Mesothelial cell of epicardium (in vitro differentiated cells): ENCODE measurements at regions not wholly inside any gene's neighbourhood (a gene's known extent, or its start where the extent isn't known, plus 50 kb on each side); places are given as distances from the start of the nearest gene placed in this dataset.

Experiments used
- DNase-seq, 2 experiments: peaks; one replicate each; pipeline ENCODE4 v3.0.0; 2021; ENCODE audit warnings: low spot score in 2 of 2; ENCODE audit not compliant: unreplicated experiment in 2 of 2
- H3K27ac Mint-ChIP-seq: 2 replicates; pipeline ENCODE4 v1.8.0; 2021; ENCODE audit warnings: mixed read lengths
- H3K27me3 Mint-ChIP-seq: 2 replicates; pipeline ENCODE4 v1.8.0; 2021; ENCODE audit warnings: low read depth, mixed read lengths
- H3K36me3 Mint-ChIP-seq: 2 replicates; pipeline ENCODE4 v1.8.0; 2021; ENCODE audit warnings: mixed read lengths
- H3K4me1 Mint-ChIP-seq: 2 replicates; pipeline ENCODE4 v1.8.0; 2021; ENCODE audit warnings: mixed read lengths
- H3K4me3 Mint-ChIP-seq: 2 replicates; pipeline ENCODE4 v1.8.0; 2021; ENCODE audit warnings: mild to moderate bottlenecking, moderate library complexity, mixed read lengths
- H3K9me3 Mint-ChIP-seq: 2 replicates; pipeline ENCODE4 v1.8.0; 2021; ENCODE audit warnings: mixed read lengths
- CTCF ChIP-seq: fragments of 200-600 bp; sonication (generic); IDR thresholded peaks from one replicate; pipeline ENCODE4 v1.5.0; 2021; ENCODE audit warnings: antibody characterized with exemption; ENCODE audit not compliant: unreplicated experiment

- H3K4me3 Mint-ChIP-seq, result no peak overlapping the region
These were observed 70.3 kb downstream of the PITPNM2 start for GRCh38 chr12:123080634-123081033.

GRCh38 chr12:123078531-123079155 is 72.2 kb downstream of the PITPNM2 start:
- H3K9me3 Mint-ChIP-seq, result no peaks in the 10 kb centered on the region
- no peak for TF ChIP-seq CTCF
- H3K4me1 Mint-ChIP-seq, result peaks cover 16% of the 10 kb centered on the region
- H3K27ac Mint-ChIP-seq, result no peak overlapping the region
- no peak for DNase-seq
- no peaks in the 10 kb centered on the region for H3K27me3 Mint-ChIP-seq
- no peaks in the 10 kb centered on the region for H3K36me3 Mint-ChIP-seq
- no peak overlapping the region for H3K4me3 Mint-ChIP-seq

More at GRCh38 chr12:123080634-123081033, 70.3 kb downstream of the PITPNM2 start:
- no peaks in the 10 kb centered on the region for H3K9me3 Mint-ChIP-seq
- H3K36me3 Mint-ChIP-seq, result no peaks in the 10 kb centered on the region
- no peak overlapping the region for H3K27ac Mint-ChIP-seq
- peaks cover 7% of the 10 kb centered on the region for H3K4me1 Mint-ChIP-seq
- DNase-seq, result no peak
- no peak for TF ChIP-seq CTCF
- no peaks in the 10 kb centered on the region for H3K27me3 Mint-ChIP-seq

- no peaks in the 10 kb centered on the region for H3K36me3 Mint-ChIP-seq
- H3K27me3 Mint-ChIP-seq, result no peaks in the 10 kb centered on the region
- no peak for DNase-seq
- no peaks in the 10 kb centered on the region for H3K9me3 Mint-ChIP-seq
- peaks cover 16% of the 10 kb centered on the region for H3K4me1 Mint-ChIP-seq
- no peak overlapping the region for H3K4me3 Mint-ChIP-seq
- H3K27ac Mint-ChIP-seq, result no peak overlapping the region
- no peak for TF ChIP-seq CTCF
These were observed 72.8 kb downstream of the PITPNM2 start for GRCh38 chr12:123078120-123078465.

- TF ChIP-seq CTCF, result no peak
- no peak overlapping the region for H3K27ac Mint-ChIP-seq
- H3K27me3 Mint-ChIP-seq, result no peaks in the 10 kb centered on the region
- H3K4me3 Mint-ChIP-seq, result no peak overlapping the region
- H3K36me3 Mint-ChIP-seq, result no peaks in the 10 kb centered on the region
- no peak for DNase-seq
- H3K9me3 Mint-ChIP-seq, result no peaks in the 10 kb centered on the region
- peaks cover 16% of the 10 kb centered on the region for H3K4me1 Mint-ChIP-seq
These were observed 73.4 kb downstream of the PITPNM2 start for GRCh38 chr12:123077298-123078119.

- no peak for DNase-seq
- Mint-ChIP-seq H3K9me3 (no peaks in the 10 kb centered on the region), H3K27ac (no peak overlapping the region), H3K27me3 (no peaks in the 10 kb centered on the region), H3K4me1 (peaks cover 16% of the 10 kb centered on the region), H3K36me3 (no peaks in the 10 kb centered on the region), H3K4me3 (no peak overlapping the region)
- TF ChIP-seq CTCF, result no peak
These were observed 74.1 kb downstream of the PITPNM2 start for GRCh38 chr12:123076604-123077297.
